ENCODE measurements at regions not wholly inside any gene's neighbourhood (a gene's known extent, or its start where the extent isn't known, plus 50 kb on each side); places are given as distances from the start of the nearest gene placed in this dataset.

DNA sequence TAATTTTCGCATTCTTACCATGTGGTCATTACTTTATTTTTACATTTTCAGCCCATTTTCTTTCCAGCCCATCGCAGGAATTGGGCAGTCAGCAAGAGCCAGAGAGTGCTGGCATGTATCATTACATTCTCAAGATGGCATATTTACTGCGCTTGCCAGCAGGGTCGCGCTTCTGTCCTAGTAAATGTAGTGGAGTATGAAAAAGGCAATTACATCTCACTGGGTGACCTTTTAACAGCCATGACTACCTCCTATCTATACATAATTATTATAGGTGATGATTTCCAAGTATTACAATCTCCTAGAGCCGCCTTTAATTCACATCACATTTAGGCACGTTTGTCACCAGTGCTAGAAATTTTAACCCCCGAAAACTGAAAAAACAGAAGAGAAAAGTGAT is 433.7 kb upstream of the MGMT start:
- DNase-seq = no peak

DNA sequence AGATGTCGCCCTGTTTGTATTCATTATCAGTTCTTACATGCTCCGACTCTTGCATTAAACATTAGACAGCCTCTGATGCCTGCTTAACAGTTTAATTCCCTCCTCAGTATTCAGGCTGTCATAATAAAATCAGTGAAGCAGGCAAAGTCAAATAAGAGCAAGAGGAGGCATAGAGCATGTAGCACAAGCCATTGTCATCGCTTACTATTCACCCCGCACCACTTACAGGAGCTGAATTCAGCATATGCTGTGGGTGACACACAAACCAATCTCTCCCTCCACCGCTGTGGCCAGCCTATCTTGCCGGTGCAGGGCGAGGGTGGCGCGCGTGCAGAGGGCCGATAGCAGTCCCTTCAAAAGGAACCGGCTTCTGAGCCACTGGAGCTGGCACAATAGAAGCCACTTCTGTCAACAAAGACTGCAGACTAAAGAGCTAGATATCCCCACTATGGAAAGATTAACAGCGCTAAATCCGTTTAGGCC is 433.2 kb upstream of the MGMT start:
- DNase-seq = no peak

DNA sequence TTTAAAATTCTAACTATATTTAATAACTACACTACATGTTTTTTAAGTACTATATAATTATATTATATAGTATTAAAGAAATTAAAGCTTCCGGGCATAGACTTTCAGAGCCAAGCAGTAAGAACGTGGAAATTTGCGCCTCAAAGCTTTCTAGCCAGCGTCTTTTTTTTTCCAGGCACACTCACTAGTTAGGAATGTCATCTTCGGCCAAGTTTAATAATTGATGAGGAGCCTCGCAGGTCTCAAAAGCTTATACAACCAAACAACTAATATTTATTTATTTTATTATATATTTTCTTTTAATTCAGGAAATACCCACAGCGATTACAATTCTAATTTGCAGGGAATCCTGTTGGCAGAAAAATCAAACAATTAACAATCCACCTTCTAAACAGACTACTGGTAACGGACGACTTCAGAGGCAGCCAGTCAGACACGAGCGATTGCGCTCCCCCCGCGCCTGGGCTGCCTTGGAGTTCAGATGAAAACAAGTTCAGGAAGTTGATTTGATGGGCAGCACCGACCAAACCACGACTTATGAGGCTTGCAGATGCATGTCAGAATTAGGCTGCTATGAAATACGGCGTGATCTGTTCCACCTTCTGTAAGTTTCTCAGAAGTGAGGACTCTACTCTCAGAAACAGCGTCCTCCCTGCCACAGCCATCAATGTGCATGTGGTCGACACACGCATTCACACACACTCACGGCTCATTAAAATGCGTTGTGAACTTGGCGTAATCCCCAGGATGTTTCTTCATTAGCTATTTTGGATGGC is 431.8 kb upstream of the MGMT start:
- no peak for DNase-seq

- no peak for DNase-seq
Measured at GRCh38 chr10:129038522-129038921, 428.5 kb upstream of the MGMT start.

GRCh38 chr10:129039406-129040370 is 427.4 kb upstream of the MGMT start:
- DNase-seq = no peak

GRCh38 chr10:129040377-129040776 is 426.7 kb upstream of the MGMT start:
- no peak for DNase-seq

GRCh38 chr10:129041916-129042315 is 425.1 kb upstream of the MGMT start:
- DNase-seq = no peak

DNA sequence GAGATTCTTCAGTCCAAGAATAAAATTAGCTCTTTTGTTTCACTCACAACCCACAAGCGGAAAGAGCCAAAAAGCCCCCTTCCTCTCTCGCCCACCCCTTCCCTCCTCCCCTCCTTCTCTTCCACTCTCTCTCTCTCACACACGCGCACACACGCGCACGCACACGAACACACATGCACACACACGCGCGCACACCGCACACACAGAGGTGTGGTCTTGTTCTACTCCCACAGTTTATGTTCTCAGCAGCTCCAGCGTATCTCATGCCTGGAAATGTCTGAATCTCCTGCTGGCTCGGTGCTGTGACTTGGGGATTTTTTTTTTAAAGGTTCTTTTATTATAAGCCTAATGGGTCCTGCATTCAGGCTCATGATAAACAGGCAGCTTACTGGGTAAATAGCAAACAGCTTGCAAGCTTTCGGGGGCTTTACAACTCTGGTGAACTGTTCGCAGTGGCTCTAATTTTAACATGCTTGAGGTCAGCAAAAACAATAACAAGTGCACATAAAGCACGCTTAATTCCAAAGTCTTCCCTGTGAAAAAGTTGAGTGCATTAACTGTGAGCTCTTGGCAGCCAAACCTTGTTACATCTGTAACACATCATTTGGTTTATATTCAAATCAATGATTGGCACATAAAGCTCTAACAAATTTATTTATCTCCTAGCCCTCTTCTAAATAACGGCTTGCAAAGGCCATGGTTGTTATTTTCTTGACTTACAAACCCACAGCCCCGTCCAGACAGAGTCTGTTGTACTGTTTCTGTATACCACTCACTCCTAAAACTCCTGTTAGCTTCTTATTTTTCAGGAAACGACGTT is 424.1 kb upstream of the MGMT start:
- no peak for DNase-seq

GRCh38 chr10:129043691-129044090 is 423.4 kb upstream of the MGMT start:
- DNase-seq = no peak

DNA sequence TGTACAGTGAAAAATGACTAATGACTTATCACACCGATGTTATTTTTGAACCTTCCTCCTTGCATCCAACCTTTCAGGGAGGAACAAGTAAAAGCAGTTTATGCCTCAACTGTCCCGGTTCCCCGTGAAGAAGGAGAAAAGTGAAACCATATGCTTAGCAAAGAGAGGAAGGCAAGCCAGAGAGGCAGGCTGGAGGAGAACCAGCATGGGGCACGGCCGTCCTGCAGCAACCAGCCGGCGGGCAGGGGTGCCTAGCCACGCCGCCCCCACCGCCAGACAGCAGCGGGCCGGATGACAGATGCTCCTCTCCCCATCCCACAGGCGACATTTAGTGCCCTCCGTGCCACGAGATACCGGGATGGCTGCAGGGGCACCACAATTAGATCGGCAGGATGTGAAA is 421.4 kb upstream of the MGMT start:
- DNase-seq = no peak

GRCh38 chr10:129046065-129046681 is 420.9 kb upstream of the MGMT start:
- no peak for DNase-seq

- DNase-seq = no peak
Measured at GRCh38 chr10:129046962-129047361, 420.1 kb upstream of the MGMT start.

GRCh38 chr10:129047600-129047999 is 419.4 kb upstream of the MGMT start:
- no peak for DNase-seq

DNA sequence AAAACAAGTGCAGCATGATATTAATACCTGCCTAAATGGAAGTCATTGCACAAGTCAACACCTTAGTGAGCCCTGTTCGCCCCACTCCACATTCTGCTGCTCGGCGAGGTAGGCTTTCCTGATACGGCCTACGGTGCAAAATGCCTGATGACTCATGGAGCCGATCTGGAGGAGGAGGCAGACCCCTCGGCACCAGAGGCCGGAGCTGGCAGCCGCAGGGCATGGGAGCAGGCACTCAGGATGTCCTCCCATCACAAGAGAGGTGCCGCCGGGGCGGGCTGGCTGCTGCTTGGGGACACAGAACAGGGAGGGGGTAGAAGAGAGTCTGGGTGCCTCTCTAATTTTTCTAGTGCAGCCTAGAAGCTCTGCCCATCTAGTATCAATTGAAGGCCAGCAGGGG is 418.5 kb upstream of the MGMT start:
- DNase-seq = no peak

- DNase-seq = no peak
Measured at GRCh38 chr10:129049501-129049900, 417.5 kb upstream of the MGMT start.

GRCh38 chr10:129055225-129055624 is 411.8 kb upstream of the MGMT start:
- DNase-seq = no peak

- DNase-seq = no peak
Measured at GRCh38 chr10:129055986-129056385, 411.1 kb upstream of the MGMT start.

- DNase-seq = no peak
Measured at GRCh38 chr10:129056734-129057689, 410.0 kb upstream of the MGMT start.

DNA sequence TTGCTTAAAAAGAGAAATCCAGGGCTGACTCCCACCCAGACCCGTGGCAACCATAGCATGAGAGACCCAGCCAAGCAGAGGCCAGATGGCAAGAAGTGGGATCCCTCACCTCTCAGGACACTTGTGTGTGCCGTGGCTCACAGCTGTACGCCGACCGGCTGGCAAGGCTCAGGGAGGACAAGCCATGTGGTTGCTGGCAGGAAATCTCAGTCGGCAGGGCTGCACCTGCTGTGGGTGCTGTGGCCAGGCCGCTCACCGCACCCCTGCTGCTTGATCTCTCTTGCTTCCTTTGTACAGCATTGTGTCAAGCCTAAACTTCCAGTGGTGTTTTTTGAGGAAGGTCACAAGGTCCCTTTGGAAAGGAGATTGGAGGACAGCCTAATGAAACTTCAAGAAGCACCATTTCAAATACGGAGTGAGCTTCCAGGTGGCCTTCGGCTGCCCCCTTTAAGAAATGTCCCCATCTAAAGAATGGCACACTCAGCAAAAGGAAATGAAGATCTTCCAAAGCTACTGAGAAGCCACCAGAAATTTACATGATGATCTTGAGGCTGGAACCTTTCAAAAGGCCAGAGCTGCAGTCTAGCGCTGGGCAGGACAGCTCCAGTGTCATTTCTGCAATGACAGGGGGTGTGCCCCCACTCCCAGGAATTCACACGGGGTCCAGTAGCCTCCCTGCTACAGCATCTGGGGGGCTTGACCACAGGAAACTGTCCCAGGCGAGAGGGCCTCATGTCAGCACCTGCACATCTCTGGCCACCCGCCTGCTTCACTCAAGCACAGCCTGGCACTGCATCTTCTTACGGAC is 409.0 kb upstream of the MGMT start:
- DNase-seq = no peak

DNA sequence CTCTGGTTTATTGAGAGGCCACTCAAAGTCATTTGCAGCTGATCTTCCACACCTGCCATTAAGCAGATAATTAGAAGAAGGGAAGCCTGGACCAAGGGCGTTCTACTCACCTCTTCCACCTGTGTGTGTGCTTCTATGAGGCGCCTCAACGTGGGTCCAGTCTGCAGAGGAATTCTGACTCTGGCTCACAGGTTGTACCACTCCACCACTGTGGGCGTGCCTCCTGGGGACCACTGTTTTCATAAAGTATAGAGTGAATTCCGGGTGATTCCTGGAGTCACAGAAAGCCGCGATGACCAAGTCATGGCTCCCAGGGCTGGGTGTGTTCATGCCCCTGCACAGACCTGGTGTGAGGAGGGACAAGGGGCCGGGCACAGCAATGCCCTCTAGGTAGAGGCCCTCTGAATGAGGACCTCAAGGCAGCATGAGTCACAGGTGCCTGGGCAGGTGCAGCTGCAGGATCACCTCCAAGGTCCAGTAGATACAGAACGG is 408.3 kb upstream of the MGMT start:
- DNase-seq = no peak
